ENCODE measurements at regions not wholly inside any gene's neighbourhood (a gene's known extent, or its start where the extent isn't known, plus 50 kb on each side); places are given as distances from the start of the nearest gene placed in this dataset.

GRCh38 chr1:14363036-14363590 is 235.4 kb upstream of the KAZN start:
- Mint-ChIP-seq H3K27me3 (peaks cover 10% of the 10 kb centered on the region), H3K4me3 (no peak overlapping the region), H3K9me3 (peaks cover 5% of the 10 kb centered on the region), H3K36me3 (no peaks in the 10 kb centered on the region), H3K4me1 (no peaks in the 10 kb centered on the region), H3K27ac (no peak overlapping the region)

DNA sequence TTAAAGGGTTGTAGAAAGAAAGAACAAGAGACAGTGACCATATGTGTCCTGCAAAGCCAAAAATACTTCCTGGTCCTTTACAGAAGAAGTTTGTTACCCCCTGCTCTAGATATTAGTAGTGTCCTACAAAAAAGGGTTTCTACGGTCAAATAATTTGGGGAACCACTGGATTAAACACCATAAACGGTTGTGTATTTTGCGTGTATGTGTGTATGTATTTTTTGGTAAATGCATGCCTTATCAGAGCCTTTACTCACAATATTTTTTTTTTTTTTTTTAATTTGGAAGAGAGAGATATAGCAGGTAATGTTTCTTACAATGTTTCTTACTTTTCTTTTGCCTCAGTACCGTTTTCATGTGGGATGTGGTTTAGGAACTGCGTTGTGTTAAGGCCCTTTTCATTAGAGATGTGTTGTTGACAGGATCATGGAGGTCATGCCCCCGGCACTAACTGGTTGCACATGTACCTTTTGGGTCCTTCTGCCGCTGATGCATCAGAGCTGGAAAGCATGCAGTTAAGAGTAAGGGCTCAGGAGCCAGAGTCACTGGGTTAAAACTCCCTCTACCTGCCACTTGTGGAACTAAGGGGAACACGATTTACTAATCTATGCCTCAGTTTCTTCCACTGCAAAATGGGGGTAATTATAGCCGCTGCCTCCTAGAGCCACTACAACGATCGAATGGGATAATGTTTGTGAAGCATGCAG is 234.6 kb upstream of the KAZN start:
- H3K9me3 Mint-ChIP-seq: no peaks in the 10 kb centered on the region
- no peaks in the 10 kb centered on the region for H3K4me1 Mint-ChIP-seq
- H3K27me3 Mint-ChIP-seq: peaks cover 10% of the 10 kb centered on the region
- H3K27ac Mint-ChIP-seq: no peak overlapping the region
- no peaks in the 10 kb centered on the region for H3K36me3 Mint-ChIP-seq
- no peak overlapping the region for H3K4me3 Mint-ChIP-seq

DNA sequence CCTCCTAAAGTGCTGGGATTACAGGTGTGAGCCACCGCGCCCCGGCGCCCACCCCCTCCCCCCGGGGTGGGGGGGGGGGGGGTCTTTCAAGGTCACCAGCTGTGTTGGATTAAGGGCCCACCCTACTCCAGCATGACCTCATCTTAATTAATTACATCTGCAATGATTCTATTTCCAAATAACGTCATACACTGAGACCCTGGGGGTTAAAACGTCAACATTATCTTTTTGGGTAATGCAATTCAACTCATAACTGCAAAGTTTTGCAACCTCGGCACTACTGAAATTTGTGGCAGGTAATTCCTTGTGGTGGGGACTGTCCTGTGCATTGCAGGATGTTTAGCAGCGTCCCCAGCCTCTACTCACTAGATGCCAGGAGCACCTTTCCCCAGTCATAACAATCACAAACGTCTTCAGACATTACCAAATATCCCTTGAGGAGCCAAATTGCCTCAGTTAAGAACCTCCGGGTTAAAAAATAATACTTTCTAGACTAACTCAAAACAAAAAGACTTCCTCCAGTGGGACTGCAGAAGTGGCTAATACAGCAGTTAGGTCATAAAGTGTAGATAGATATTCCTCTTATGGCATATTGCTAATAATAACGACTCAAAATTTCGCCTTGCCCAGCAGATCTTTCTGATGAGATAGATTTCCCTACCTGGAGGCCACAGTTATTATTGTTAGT is 233.0 kb upstream of the KAZN start:
- no peak overlapping the region for H3K4me3 Mint-ChIP-seq
- H3K9me3 Mint-ChIP-seq: no peaks in the 10 kb centered on the region
- H3K27ac Mint-ChIP-seq: no peak overlapping the region
- no peaks in the 10 kb centered on the region for H3K36me3 Mint-ChIP-seq
- H3K4me1 Mint-ChIP-seq: no peaks in the 10 kb centered on the region
- H3K27me3 Mint-ChIP-seq: peaks cover 12% of the 10 kb centered on the region

- no peak overlapping the region for H3K27ac Mint-ChIP-seq
- H3K4me3 Mint-ChIP-seq: no peak overlapping the region
- no peaks in the 10 kb centered on the region for H3K4me1 Mint-ChIP-seq
- peaks cover 14% of the 10 kb centered on the region for H3K27me3 Mint-ChIP-seq
- no peaks in the 10 kb centered on the region for H3K36me3 Mint-ChIP-seq
- H3K9me3 Mint-ChIP-seq: no peaks in the 10 kb centered on the region
Observed at GRCh38 chr1:14366091-14367018, 232.1 kb upstream of the KAZN start.

DNA sequence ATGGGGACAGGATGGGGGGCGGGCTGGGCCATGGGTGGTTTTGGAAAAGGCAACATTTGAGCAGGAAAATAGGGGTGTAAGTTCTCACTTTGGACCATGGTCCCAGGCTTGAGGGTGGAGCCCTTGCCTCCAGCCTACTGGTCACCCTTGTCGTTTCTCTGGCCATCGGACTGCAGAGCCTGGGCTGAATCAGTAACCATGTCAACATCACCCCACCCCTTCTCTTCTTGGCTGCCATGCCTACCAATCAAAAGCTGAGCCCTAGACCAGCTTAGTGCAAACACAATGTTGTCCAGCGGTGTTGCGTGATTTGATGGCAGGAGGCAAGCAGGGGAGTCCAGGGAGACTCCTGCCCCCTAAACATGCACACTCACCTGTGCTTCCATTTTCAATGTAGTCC is 231.0 kb upstream of the KAZN start:
- H3K4me3 Mint-ChIP-seq: no peak overlapping the region
- peaks cover 12% of the 10 kb centered on the region for H3K27me3 Mint-ChIP-seq
- no peaks in the 10 kb centered on the region for H3K4me1 Mint-ChIP-seq
- no peaks in the 10 kb centered on the region for H3K9me3 Mint-ChIP-seq
- H3K36me3 Mint-ChIP-seq: no peaks in the 10 kb centered on the region
- no peak overlapping the region for H3K27ac Mint-ChIP-seq

DNA sequence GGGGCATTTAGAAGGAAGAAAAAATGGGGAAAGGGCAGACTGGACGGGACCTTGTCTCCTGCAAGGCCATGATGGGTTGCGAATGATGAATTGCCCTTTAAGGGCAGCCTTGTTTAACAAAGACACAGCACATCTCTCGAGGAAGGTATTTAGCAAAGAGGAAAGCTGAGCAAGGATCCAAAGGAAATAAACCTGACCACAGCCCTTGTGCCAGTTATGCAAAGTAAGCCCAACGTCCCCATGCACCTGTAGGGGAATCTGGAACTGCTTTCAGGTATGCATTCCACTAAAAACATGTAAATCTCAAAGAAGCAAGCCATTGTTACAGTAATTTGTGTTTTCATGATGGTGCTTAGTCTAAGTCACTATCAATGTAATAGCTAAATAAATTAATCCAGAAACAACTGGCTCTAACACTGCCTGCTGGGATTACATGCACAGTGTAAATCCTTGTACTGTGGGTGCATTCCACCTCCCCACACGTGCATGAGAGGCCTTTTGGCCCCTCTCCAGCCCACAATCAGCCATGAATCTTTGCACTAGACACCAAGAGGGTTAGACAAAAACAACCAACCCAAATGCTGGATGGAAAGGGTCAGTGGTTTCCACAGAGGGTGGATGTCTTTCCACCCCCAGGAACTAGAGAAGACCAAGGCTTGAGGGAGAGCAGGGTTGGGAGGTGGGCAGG is 228.8 kb upstream of the KAZN start:
- H3K4me3 Mint-ChIP-seq: no peak overlapping the region
- no peaks in the 10 kb centered on the region for H3K36me3 Mint-ChIP-seq
- no peak overlapping the region for H3K27ac Mint-ChIP-seq
- H3K27me3 Mint-ChIP-seq: peaks cover 12% of the 10 kb centered on the region
- H3K4me1 Mint-ChIP-seq: no peaks in the 10 kb centered on the region
- H3K9me3 Mint-ChIP-seq: no peaks in the 10 kb centered on the region

DNA sequence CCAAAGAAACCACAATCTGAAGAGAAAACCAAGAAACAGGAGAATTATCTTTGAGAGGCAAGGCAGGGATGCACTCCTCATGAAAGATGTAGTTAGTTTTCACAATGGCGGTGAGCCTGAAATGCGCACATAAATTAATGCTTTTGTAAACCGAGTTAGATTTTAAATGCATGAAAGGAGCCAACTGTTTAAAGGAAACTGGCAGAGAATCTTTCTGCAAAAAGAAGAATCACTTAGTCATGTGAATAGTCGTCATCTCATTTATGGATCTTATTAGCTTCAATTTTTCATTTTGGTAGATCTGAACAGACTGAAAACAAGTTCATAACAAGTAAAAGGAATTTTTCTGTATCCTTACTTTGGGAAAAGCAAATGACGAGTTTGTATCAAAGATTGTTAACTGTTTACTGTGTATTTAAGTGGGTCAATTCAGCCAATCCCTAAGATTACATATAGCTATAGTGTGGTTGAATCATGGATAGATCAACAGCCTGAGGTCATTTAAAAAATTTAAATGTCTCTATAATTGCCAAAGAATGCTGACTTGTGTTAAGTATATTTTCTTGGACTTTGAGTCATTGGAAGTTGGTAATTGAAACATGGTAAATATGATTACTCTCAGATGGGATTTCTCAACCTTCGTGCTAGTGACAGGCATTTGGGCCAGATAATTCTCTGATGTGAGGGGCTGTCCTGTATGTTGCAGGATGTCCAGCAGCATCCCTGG is 226.6 kb upstream of the KAZN start:
- Mint-ChIP-seq H3K27ac (no peak overlapping the region), H3K4me3 (no peak overlapping the region), H3K9me3 (no peaks in the 10 kb centered on the region), H3K4me1 (no peaks in the 10 kb centered on the region), H3K27me3 (peaks cover 9% of the 10 kb centered on the region), H3K36me3 (no peaks in the 10 kb centered on the region)

DNA sequence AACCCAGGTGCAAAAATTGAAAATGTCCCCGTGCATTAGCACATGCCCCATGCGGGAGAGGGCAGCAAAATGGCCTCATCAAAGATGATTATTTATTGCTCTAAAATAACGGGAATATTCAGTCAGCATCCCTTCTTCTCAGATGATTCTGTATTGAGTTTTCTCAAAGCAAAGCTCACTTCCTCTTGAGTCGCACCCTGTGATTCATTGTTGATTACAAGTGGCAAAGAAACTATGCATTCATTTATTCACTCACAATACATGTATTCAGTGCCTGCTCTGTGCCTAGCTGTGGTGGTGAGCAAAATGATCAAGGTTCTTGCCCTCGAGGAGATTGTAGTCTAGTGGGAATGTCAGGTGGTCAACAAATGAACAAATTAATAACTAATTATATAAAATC is 226.0 kb upstream of the KAZN start:
- Mint-ChIP-seq H3K4me3 (no peak overlapping the region), H3K4me1 (no peaks in the 10 kb centered on the region), H3K36me3 (no peaks in the 10 kb centered on the region), H3K27me3 (peaks cover 9% of the 10 kb centered on the region), H3K27ac (no peak overlapping the region), H3K9me3 (no peaks in the 10 kb centered on the region)

DNA sequence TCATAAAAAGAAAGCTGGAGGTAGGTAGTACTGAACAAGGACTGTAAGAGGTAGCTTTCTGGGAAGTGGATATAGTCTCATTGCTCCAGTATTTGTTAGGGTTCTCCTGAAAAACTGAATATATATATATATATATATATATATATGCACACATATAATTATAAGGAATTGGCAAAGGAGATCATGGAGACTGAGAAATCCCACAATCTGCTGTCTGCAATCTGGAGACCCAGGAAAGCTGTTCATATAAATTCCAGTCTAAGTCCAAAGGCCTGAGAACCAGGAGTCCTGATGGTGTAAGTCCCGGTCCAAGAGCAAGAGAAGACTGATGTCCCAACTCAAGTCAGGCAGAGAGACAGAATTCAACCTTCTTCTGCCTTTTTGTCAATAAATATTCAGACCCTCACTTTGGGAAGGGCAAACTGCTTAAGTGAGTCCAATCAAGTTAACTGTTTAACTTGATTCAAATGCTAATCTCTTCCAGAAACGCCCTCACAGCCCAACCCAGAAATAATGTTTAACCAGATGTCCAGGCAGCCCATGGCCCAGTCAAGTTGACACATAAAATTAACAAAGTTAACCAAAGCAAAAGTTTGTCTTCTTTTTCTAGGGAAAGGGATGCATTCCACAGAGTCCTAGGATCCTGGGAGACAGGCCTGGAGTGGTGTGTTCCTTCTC is 225.3 kb upstream of the KAZN start:
- Mint-ChIP-seq H3K4me1 (no peaks in the 10 kb centered on the region), H3K9me3 (no peaks in the 10 kb centered on the region), H3K27me3 (peaks cover 5% of the 10 kb centered on the region), H3K4me3 (no peak overlapping the region), H3K27ac (no peak overlapping the region), H3K36me3 (no peaks in the 10 kb centered on the region)

GRCh38 chr1:14375226-14375625 is 223.3 kb upstream of the KAZN start:
- no peaks in the 10 kb centered on the region for H3K4me1 Mint-ChIP-seq
- peaks cover 2% of the 10 kb centered on the region for H3K27me3 Mint-ChIP-seq
- H3K27ac Mint-ChIP-seq: no peak overlapping the region
- peaks cover 5% of the 10 kb centered on the region for H3K9me3 Mint-ChIP-seq
- no peaks in the 10 kb centered on the region for H3K36me3 Mint-ChIP-seq
- no peak overlapping the region for H3K4me3 Mint-ChIP-seq

- Mint-ChIP-seq H3K9me3 (peaks cover 19% of the 10 kb centered on the region), H3K36me3 (no peaks in the 10 kb centered on the region), H3K27ac (no peak overlapping the region), H3K4me3 (no peak overlapping the region), H3K4me1 (no peaks in the 10 kb centered on the region), H3K27me3 (no peaks in the 10 kb centered on the region)
Observed at GRCh38 chr1:14377386-14377785, 221.1 kb upstream of the KAZN start.

GRCh38 chr1:14380408-14380807 is 218.1 kb upstream of the KAZN start:
- H3K4me1 Mint-ChIP-seq: no peaks in the 10 kb centered on the region
- H3K27me3 Mint-ChIP-seq: no peaks in the 10 kb centered on the region
- no peaks in the 10 kb centered on the region for H3K36me3 Mint-ChIP-seq
- peaks cover 19% of the 10 kb centered on the region for H3K9me3 Mint-ChIP-seq
- no peak overlapping the region for H3K27ac Mint-ChIP-seq
- no peak overlapping the region for H3K4me3 Mint-ChIP-seq

DNA sequence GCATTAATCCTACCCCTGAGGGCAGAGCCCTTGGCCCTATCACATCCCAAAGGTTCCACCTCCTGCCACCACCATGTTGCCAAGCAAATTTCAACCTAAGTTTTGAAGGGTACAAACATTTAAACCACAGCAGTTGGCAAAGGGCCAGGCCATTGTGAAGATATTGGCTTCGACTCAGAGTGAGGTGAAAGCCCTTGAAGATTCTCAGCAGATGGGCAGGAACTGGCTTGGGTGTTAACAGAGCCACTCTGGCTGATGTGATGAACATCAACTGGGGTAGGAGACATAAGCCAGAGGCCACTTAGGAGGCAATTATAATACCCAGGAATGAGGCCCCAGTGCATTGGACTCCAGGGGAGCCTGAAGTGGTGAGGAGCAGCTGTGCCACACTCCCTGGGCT is 207.7 kb upstream of the KAZN start:
- Mint-ChIP-seq H3K36me3 (peaks cover 4% of the 10 kb centered on the region), H3K4me3 (no peak overlapping the region), H3K4me1 (no peaks in the 10 kb centered on the region), H3K27me3 (peaks cover 14% of the 10 kb centered on the region), H3K9me3 (peaks cover 7% of the 10 kb centered on the region), H3K27ac (no peak overlapping the region)

DNA sequence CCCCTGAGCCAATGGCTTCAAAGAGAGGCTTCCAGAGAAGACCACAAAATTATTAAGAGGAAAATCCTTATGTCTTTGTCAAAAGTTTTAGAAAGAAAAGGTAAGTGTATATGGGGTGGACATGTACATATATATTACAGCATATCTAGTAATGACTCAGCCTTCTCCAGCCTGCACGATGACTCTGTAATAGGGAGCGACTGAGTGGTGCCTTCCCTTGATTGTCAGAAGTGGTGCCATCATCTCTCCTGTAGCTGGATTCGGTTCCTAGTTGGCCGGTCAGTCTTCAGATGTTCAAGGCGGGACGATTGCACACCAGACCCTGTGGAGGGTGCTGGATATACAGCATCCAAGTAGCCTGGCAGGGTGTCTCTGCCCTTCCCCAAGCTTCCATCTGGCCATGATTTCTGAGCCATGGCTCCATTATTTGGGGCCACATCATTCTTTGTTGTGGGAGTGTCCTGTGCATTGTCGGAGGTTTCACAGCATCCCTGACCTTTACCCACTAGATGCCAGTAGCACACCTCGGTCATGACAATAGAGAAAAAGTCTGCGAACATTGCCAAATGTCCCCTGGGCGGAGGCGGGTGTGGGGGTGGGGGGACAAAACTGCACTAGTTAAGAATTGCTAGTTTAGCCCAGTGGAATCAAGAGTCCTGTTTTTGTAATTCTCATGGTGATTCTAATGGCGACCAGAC is 206.2 kb upstream of the KAZN start:
- Mint-ChIP-seq H3K27me3 (peaks cover 14% of the 10 kb centered on the region), H3K9me3 (peaks cover 7% of the 10 kb centered on the region), H3K27ac (no peak overlapping the region), H3K4me3 (no peak overlapping the region), H3K36me3 (peaks cover 4% of the 10 kb centered on the region), H3K4me1 (no peaks in the 10 kb centered on the region)

Measured in activated naive CD4-positive, alpha-beta T cell treated with anti-CD3 and anti-CD28 coated beads, Interleukin-2, amount 50 U/mL, for 24 hours (primary cell).